HepG2 (cell line): ENCODE measurements at regions not wholly inside any gene's neighbourhood (a gene's known extent, or its start where the extent isn't known, plus 50 kb on each side); places are given as distances from the start of the nearest gene placed in this dataset.

Experiments used
- ATAC-seq: fragments of 200-7000 bp; cut with Tn5 transposase; 3 replicates; pipeline ENCODE4 v1.9.1; 2020; ENCODE audit warnings: mild to moderate bottlenecking, moderate library complexity
- BruUV-seq: library from RNA; stranded (reverse); fragments of 400-500 nt; replicated peaks from 2 replicates; lab custom pipeline; 2021; lab: Mats Ljungman, UMichigan
- CTCF ChIA-PET: fragments of 300-600 bp; formaldehyde crosslinking; extraction: SDS; loops from one replicate; lab custom pipeline; 2021; ENCODE audit warnings: low total read pairs, inconsistent platforms, low intra/inter-chr PET ratio; lab: Yijun Ruan, JAX
- POLR2A ChIA-PET: fragments of 350-600 bp; sonication (Branson Sonifier 250); formaldehyde crosslinking; loops from one replicate; lab custom pipeline; 2020; ENCODE audit warnings: antibody characterized with exemption, inconsistent platforms; lab: Yijun Ruan, JAX
- DNase-seq: peaks from one replicate; pipeline ENCODE4 v3.0.0-alpha.2; 2015; ENCODE audit warnings: low spot score
- FAIRE-seq: peaks from 3 replicates; lab custom pipeline; 2011; peaks lifted over from hg19 to GRCh38; lab: Jason Lieb, UNC
- H2AFZ ChIP-seq: one replicate; pipeline ENCODE4 v1.6.1; 2011; ENCODE audit warnings: low read length, inconsistent platforms
- H3K27ac ChIP-seq: fragments of 300-600 bp; 3 replicates; pipeline ENCODE4 v1.8.0; 2011; ENCODE audit warnings: mixed run types, mild to moderate bottlenecking, mixed read lengths, low read length, inconsistent platforms; ENCODE audit not compliant: insufficient read depth; ENCODE audit errors: extremely low read length
- H3K27me3 ChIP-seq, 2 experiments: fragments of 200-600 bp in 1 of 2; 2 replicates in 1 of 2; 3 replicates in 1 of 2; pipeline versions ENCODE4 v1.6.0 to v1.8.0; 2011; ENCODE audit warnings: low read length in 2 of 2, mild to moderate bottlenecking in 2 of 2, moderate library complexity in 2 of 2, inconsistent platforms in 1 of 2; ENCODE audit not compliant: insufficient read depth in 2 of 2, control insufficient read depth in 1 of 2
- H3K36me3 ChIP-seq, 2 experiments: fragments of 200-600 bp in 1 of 2; replicated peaks in 1 of 2; 2 replicates in 1 of 2; 3 replicates in 1 of 2; pipeline versions ENCODE4 v1.5.1 to v1.8.0; 2011; ENCODE audit warnings: low read length in 2 of 2, inconsistent platforms in 1 of 2; ENCODE audit not compliant: insufficient read depth in 2 of 2, control insufficient read depth in 1 of 2
- H3K4me1 ChIP-seq: 2 replicates; pipeline ENCODE4 v1.5.1; 2012; ENCODE audit warnings: low read length, inconsistent platforms; ENCODE audit not compliant: insufficient read depth
- H3K4me2 ChIP-seq: 2 replicates; pipeline ENCODE4 v1.6.0; 2011; ENCODE audit warnings: low read depth, low read length, inconsistent platforms
- H3K4me3 ChIP-seq, 3 experiments: fragments of 200-600 bp in 1 of 3; sonication (generic), shearing (Covaris generic) in 1 of 3; replicated peaks in 1 of 3; 2 replicates each; pipeline ENCODE4 v1.5.1; 2011 to 2016; ENCODE audit warnings: low read length in 3 of 3, inconsistent platforms in 2 of 3, low read depth in 2 of 3, mild to moderate bottlenecking in 2 of 3, control low read depth in 1 of 3, mixed read lengths in 1 of 3; ENCODE audit not compliant: insufficient read depth in 1 of 3
- H3K79me2 ChIP-seq: one replicate; pipeline ENCODE4 v1.6.1; 2011; ENCODE audit warnings: low read length, inconsistent platforms; ENCODE audit not compliant: insufficient read depth
- H3K9ac ChIP-seq: 2 replicates; pipeline ENCODE4 v1.6.0; 2011; ENCODE audit warnings: mild to moderate bottlenecking, low read depth, low read length, inconsistent platforms; ENCODE audit not compliant: insufficient read depth
- H3K9me3 ChIP-seq: 2 replicates; pipeline ENCODE4 v1.5.1; 2012; ENCODE audit warnings: mild to moderate bottlenecking, low read length
- H4K20me1 ChIP-seq: 2 replicates; pipeline ENCODE4 v1.6.0; 2011; ENCODE audit warnings: inconsistent platforms, mild to moderate bottlenecking, low read length, moderate library complexity; ENCODE audit not compliant: insufficient read depth
- DMAP1 ChIP-seq: IDR thresholded peaks from 2 replicates; pipeline ENCODE4 v1.6.1; 2016
- NR0B2 ChIP-seq: sonication (generic); formaldehyde crosslinking; IDR thresholded peaks from 2 replicates; pipeline ENCODE4 v1.4.0; 2020; ENCODE audit warnings: mild to moderate bottlenecking, missing genetic modification reagents
- SRY ChIP-seq: sonication (generic); formaldehyde crosslinking; IDR thresholded peaks from 2 replicates; pipeline ENCODE4 v1.8.0; 2022; ENCODE audit warnings: mild to moderate bottlenecking, missing genetic modification reagents
- SYNCRIP ChIP-seq: fragments of 200-400 bp; formaldehyde crosslinking; IDR thresholded peaks from 2 replicates; pipeline ENCODE4 v1.6.1; 2018; ENCODE audit warnings: mild to moderate bottlenecking, low read depth, low read length; ENCODE audit not compliant: insufficient read depth
- ZMYM3 ChIP-seq: sonication (generic); formaldehyde crosslinking; IDR thresholded peaks from 2 replicates; pipeline ENCODE4 v1.5.1; 2020; ENCODE audit warnings: mild to moderate bottlenecking, missing genetic modification reagents
- WGBS: methylation state at CpG from one replicate; pipeline ENCODE4 v1.1.6; 2017; ENCODE audit warnings: low lambda C conversion rate; 5-methylcytosine and 5-hydroxymethylcytosine counted together
- in situ Hi-C: cut with HindIII; loops from 2 replicates; pipeline ENCODE4 v1.10.0; 2017; ENCODE audit warnings: low pct_unique_long_range_greater_than_20kb; ENCODE audit not compliant: extremely low pct_ligation_motif_present
- intact Hi-C: fragments of 100-400 bp; cut with micrococcal nuclease; formaldehyde crosslinking; loops from one replicate; pipeline ENCODE4 v1.10.0; 2022; ENCODE audit not compliant: unreplicated experiment

- H4K20me1 ChIP-seq: no peaks in the 10 kb centered on the region
- DNase-seq: no peak
- 54% methylated on average over 4 of the region's 4 CpGs for WGBS
- no peaks in the 10 kb centered on the region for H3K9me3 ChIP-seq
- H3K27ac ChIP-seq: no peak overlapping the region
- H3K36me3 ChIP-seq: no peaks in the 10 kb centered on the region
- H2AFZ ChIP-seq: no peak overlapping the region
- no peak for FAIRE-seq
- BruUV-seq: no TSS peak
- H3K4me2 ChIP-seq: no peak overlapping the region
- no peaks in the 10 kb centered on the region for H3K79me2 ChIP-seq
- in situ Hi-C loops: no loop called here
- no peaks in the 10 kb centered on the region for H3K27me3 ChIP-seq
- no peak for ATAC-seq
- POLR2A ChIA-PET: no interaction called here
- no peak overlapping the region for H3K4me3 ChIP-seq
- TF ChIP-seq ZMYM3 (no peak), NR0B2 (no peak), SRY (CRISPR knock-in tag) (no peak), DMAP1 (CRISPR knock-in tag) (no peak)
- intact Hi-C loops: no loop called here
- CTCF ChIA-PET: no interaction called here
- H3K9ac ChIP-seq: no peak overlapping the region
- no peaks in the 10 kb centered on the region for H3K4me1 ChIP-seq
These were observed 179.5 kb downstream of the GPAM start for GRCh38 chr10:112004075-112004474.

GRCh38 chr10:112005044-112005443 lies 178.5 kb downstream of the GPAM start:
- H3K79me2 ChIP-seq: no peaks in the 10 kb centered on the region
- no peak overlapping the region for H2AFZ ChIP-seq
- TF ChIP-seq SYNCRIP: no peak
- no peak overlapping the region for H3K4me3 ChIP-seq
- no TSS peak for BruUV-seq
- WGBS: 80% methylated on average over 3 of the region's 3 CpGs
- CTCF ChIA-PET: no interaction called here
- no peaks in the 10 kb centered on the region for H3K36me3 ChIP-seq
- no peak for ATAC-seq
- no peak overlapping the region for H3K27ac ChIP-seq
- POLR2A ChIA-PET: no interaction called here
- no peaks in the 10 kb centered on the region for H3K4me1 ChIP-seq
- intact Hi-C loops: no loop called here
- no peak overlapping the region for H3K9ac ChIP-seq
- H3K9me3 ChIP-seq: no peaks in the 10 kb centered on the region
- in situ Hi-C loops: no loop called here
- no peak for FAIRE-seq
- H4K20me1 ChIP-seq: no peaks in the 10 kb centered on the region
- H3K27me3 ChIP-seq: no peaks in the 10 kb centered on the region
- DNase-seq: no peak
- no peak overlapping the region for H3K4me2 ChIP-seq
